Ecto neural progenitor cell (in vitro differentiated cells): ENCODE measurements at regions not wholly inside any gene's neighbourhood (a gene's known extent, or its start where the extent isn't known, plus 50 kb on each side); places are given as distances from the start of the nearest gene placed in this dataset.

ENCODE experiments used
- DNase-seq: peaks from one replicate; pipeline ENCODE4 v3.0.0-alpha.2; 2018; ENCODE audit warnings: low spot score

GRCh38 chr2:173644146-173644545, 289.5 kb downstream of the CDCA7 start:
- no peak for DNase-seq

GRCh38 chr2:173647681-173648311, 293.1 kb downstream of the CDCA7 start:
- no peak for DNase-seq

- no peak for DNase-seq
These were observed 294.1 kb downstream of the CDCA7 start for GRCh38 chr2:173648816-173649215.

- DNase-seq, result no peak
These were observed 295.0 kb downstream of the CDCA7 start for GRCh38 chr2:173649527-173650219.

GRCh38 chr2:173651891-173652290, 297.2 kb downstream of the CDCA7 start:
- DNase-seq, result no peak

GRCh38 chr2:173652311-173652710, 297.6 kb downstream of the CDCA7 start:
- no peak for DNase-seq

- DNase-seq, result no peak
These were observed 298.2 kb downstream of the CDCA7 start for GRCh38 chr2:173652767-173653431.

GRCh38 chr2:173653432-173653805, 298.7 kb downstream of the CDCA7 start:
- no peak for DNase-seq

- DNase-seq, result no peak
These were observed 299.7 kb downstream of the CDCA7 start for GRCh38 chr2:173654161-173654895.

- DNase-seq, result no peak
These were observed 300.2 kb downstream of the CDCA7 start for GRCh38 chr2:173654896-173655265.

GRCh38 chr2:173656086-173656485, 301.4 kb downstream of the CDCA7 start:
- no peak for DNase-seq

- DNase-seq, result no peak
These were observed 303.5 kb downstream of the CDCA7 start for GRCh38 chr2:173657996-173658717.

- no peak for DNase-seq
These were observed 304.3 kb downstream of the CDCA7 start for GRCh38 chr2:173658946-173659371.

- peak; percentile 63 for DNase-seq
These were observed 304.8 kb downstream of the CDCA7 start for GRCh38 chr2:173659509-173659908.

GRCh38 chr2:173661586-173661985, 303.6 kb downstream of the SP3 start:
- no peak for DNase-seq

- no peak for DNase-seq
These were observed 301.8 kb downstream of the SP3 start for GRCh38 chr2:173663353-173663752.

- DNase-seq, result no peak
These were observed 301.2 kb downstream of the SP3 start for GRCh38 chr2:173663835-173664512.

- DNase-seq, result no peak
These were observed 300.7 kb downstream of the SP3 start for GRCh38 chr2:173664513-173664910.

- no peak for DNase-seq
These were observed 298.8 kb downstream of the SP3 start for GRCh38 chr2:173666171-173666888.

GRCh38 chr2:173667014-173667413, 298.2 kb downstream of the SP3 start:
- DNase-seq, result no peak

GRCh38 chr2:173667415-173667814, 297.8 kb downstream of the SP3 start:
- no peak for DNase-seq
